Hepatocyte (in vitro differentiated cells): ENCODE measurements at regions not wholly inside any gene's neighbourhood (a gene's known extent, or its start where the extent isn't known, plus 50 kb on each side); places are given as distances from the start of the nearest gene placed in this dataset.

ENCODE experiments used
- DNase-seq: peaks from one replicate; pipeline ENCODE4 v3.0.0-alpha.2; 2016; ENCODE audit warnings: low spot score
- H2AFZ ChIP-seq: fragments of 200-600 bp; sonication (generic); 2 replicates; pipeline ENCODE4 v1.6.0; 2016; ENCODE audit warnings: antibody characterized with exemption, mild to moderate bottlenecking
- H3K27ac ChIP-seq: fragments of 200-600 bp; sonication (generic); 2 replicates; pipeline ENCODE4 v1.5.1; 2016; ENCODE audit warnings: mild to moderate bottlenecking
- H3K27me3 ChIP-seq: fragments of 200-600 bp; sonication (generic); 2 replicates; pipeline ENCODE4 v1.6.1; 2016
- H3K36me3 ChIP-seq: fragments of 200-600 bp; sonication (generic); replicated peaks from 2 replicates; pipeline ENCODE4 v1.5.1; 2016; ENCODE audit warnings: low read depth; ENCODE audit not compliant: insufficient read depth
- H3K4me1 ChIP-seq: fragments of 200-600 bp; sonication (generic); 2 replicates; pipeline ENCODE4 v1.5.1; 2016; ENCODE audit warnings: mild to moderate bottlenecking, moderate library complexity; ENCODE audit not compliant: insufficient read depth
- H3K4me2 ChIP-seq: fragments of 200-600 bp; sonication (generic); 2 replicates; pipeline ENCODE4 v1.6.0; 2016
- H3K4me3 ChIP-seq: fragments of 200-600 bp; sonication (generic); 2 replicates; pipeline ENCODE4 v1.5.1; 2016; ENCODE audit warnings: mild to moderate bottlenecking
- H3K79me2 ChIP-seq: fragments of 200-600 bp; sonication (generic); 2 replicates; pipeline ENCODE4 v1.6.0; 2017; ENCODE audit warnings: mild to moderate bottlenecking
- H3K9me2 ChIP-seq: fragments of 200-600 bp; sonication (generic); replicated peaks from 2 replicates; pipeline ENCODE4 v1.6.0; 2017; ENCODE audit warnings: mild to moderate bottlenecking; ENCODE audit not compliant: insufficient read depth
- H3K9me3 ChIP-seq: fragments of 200-600 bp; sonication (generic); 2 replicates; pipeline ENCODE4 v1.5.1; 2016; ENCODE audit warnings: low read depth, mild to moderate bottlenecking
- H4K20me1 ChIP-seq: fragments of 200-600 bp; sonication (generic); 2 replicates; pipeline ENCODE4 v1.6.0; 2016; ENCODE audit warnings: mild to moderate bottlenecking; ENCODE audit not compliant: insufficient read depth, poor library complexity, severe bottlenecking
- EZH2 ChIP-seq: fragments of 200-600 bp; sonication (generic); IDR thresholded peaks from 2 replicates; pipeline ENCODE4 v1.6.1; 2016; ENCODE audit warnings: antibody characterized with exemption, mild to moderate bottlenecking, borderline replicate concordance
- EZH2phosphoT487 ChIP-seq: fragments of 200-600 bp; sonication (generic); IDR thresholded peaks from one replicate; pipeline ENCODE4 v1.6.1; 2018; ENCODE audit warnings: antibody characterized with exemption, mild to moderate bottlenecking, low read depth, moderate library complexity; ENCODE audit not compliant: unreplicated experiment, severe bottlenecking
- WGBS: methylation state at CpG from one replicate; pipeline ENCODE4 v1.1.6; 2016; ENCODE audit warnings: low lambda C conversion rate; ENCODE audit errors: missing lambda C conversion rate; 5-methylcytosine and 5-hydroxymethylcytosine counted together
- TF ChIP-seq, protein P1 (sequence below): fragments of 200-600 bp; sonication (generic); IDR thresholded peaks from 2 replicates; pipeline ENCODE4 v1.5.1; 2016; ENCODE audit warnings: antibody characterized with exemption, mild to moderate bottlenecking; ENCODE audit not compliant: poor library complexity

DNA sequence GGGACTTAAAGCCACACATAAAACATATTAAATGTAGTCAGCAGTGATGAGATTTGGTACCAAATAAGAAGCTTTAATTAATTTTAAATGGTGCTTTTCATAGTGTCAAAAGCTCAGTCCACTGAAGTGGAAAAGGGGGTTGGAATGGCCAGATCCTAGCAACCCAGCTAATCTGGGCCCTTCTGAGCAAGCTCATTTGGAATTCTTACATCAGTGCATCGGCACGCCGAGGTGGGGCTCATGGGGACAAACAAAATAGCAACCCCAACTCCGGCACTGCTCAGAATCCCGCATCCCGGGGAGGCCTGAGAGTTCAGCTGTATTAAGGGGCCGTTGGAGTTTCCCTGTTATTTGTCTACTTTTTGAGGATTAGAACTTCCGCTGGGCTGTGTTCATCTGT is 526.4 kb downstream of the SOX2 start:
- no peaks in the 10 kb centered on the region for H4K20me1 ChIP-seq
- no peak overlapping the region for H2AFZ ChIP-seq
- H3K9me3 ChIP-seq: no peaks in the 10 kb centered on the region
- no peaks in the 10 kb centered on the region for H3K9me2 ChIP-seq
- TF ChIP-seq EZH2 (no peak), EZH2phosphoT487 (no peak)
- TF ChIP-seq, protein P1, sequence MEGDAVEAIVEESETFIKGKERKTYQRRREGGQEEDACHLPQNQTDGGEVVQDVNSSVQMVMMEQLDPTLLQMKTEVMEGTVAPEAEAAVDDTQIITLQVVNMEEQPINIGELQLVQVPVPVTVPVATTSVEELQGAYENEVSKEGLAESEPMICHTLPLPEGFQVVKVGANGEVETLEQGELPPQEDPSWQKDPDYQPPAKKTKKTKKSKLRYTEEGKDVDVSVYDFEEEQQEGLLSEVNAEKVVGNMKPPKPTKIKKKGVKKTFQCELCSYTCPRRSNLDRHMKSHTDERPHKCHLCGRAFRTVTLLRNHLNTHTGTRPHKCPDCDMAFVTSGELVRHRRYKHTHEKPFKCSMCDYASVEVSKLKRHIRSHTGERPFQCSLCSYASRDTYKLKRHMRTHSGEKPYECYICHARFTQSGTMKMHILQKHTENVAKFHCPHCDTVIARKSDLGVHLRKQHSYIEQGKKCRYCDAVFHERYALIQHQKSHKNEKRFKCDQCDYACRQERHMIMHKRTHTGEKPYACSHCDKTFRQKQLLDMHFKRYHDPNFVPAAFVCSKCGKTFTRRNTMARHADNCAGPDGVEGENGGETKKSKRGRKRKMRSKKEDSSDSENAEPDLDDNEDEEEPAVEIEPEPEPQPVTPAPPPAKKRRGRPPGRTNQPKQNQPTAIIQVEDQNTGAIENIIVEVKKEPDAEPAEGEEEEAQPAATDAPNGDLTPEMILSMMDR: no peak
- no peaks in the 10 kb centered on the region for H3K36me3 ChIP-seq
- no peak overlapping the region for H3K4me3 ChIP-seq
- no peak overlapping the region for H3K27ac ChIP-seq
- H3K4me1 ChIP-seq: no peaks in the 10 kb centered on the region
- no peaks in the 10 kb centered on the region for H3K79me2 ChIP-seq
- no peaks in the 10 kb centered on the region for H3K27me3 ChIP-seq
- no peak overlapping the region for H3K4me2 ChIP-seq
- 69% methylated on average over 8 of the region's 8 CpGs for WGBS
- no peak for DNase-seq

DNA sequence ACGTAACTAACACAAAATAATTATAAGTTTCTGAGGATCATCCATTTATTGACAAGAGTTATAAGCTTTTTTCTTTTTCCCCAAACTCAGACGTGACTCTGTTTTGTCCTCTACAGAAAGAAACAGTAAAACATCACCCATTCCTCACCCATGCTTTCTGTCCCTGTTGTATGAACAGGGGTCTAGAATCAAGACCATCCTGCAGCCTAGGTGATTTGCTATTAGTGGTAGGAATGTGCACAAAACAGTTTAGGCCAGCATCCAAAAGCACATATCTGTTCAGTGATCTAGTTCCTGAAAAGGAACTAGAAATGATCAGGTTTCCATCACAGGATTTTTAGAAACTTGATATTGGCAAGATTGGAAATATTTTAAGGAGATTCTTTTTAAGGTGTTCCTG is 527.6 kb downstream of the SOX2 start:
- H3K9me2 ChIP-seq: no peaks in the 10 kb centered on the region
- TF ChIP-seq, protein P1: no peak
- TF ChIP-seq EZH2phosphoT487 (no peak), EZH2 (no peak)
- no peak overlapping the region for H3K4me3 ChIP-seq
- no peak for DNase-seq
- no peaks in the 10 kb centered on the region for H3K27me3 ChIP-seq
- no peaks in the 10 kb centered on the region for H3K4me1 ChIP-seq
- no peak overlapping the region for H2AFZ ChIP-seq
- H3K27ac ChIP-seq: no peak overlapping the region
- no peaks in the 10 kb centered on the region for H3K9me3 ChIP-seq
- no peak overlapping the region for H3K4me2 ChIP-seq
- no peaks in the 10 kb centered on the region for H3K36me3 ChIP-seq
- no peaks in the 10 kb centered on the region for H3K79me2 ChIP-seq
- 70% methylated on average over 2 of the region's 2 CpGs for WGBS
- H4K20me1 ChIP-seq: no peaks in the 10 kb centered on the region

DNA sequence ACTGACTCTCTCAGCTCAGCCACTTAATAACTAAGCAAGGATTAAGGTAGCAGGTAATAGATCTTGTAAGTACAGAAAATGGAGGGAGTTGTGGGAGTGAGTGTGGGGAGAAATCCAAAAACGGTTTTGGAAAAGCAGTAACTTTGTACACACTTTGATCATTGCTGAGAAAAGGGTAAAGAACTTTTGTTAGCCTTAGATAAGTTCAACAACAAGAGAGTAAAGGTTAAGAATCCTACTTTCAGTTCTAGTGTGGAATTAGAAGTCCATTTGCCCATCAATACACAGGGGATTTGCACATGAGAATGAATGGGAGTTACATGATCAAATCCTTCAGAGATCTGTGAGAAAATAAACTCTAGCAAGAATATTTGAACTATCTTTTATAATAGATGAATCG is 528.7 kb downstream of the SOX2 start:
- H2AFZ ChIP-seq: no peak overlapping the region
- H3K4me3 ChIP-seq: no peak overlapping the region
- no peaks in the 10 kb centered on the region for H3K4me1 ChIP-seq
- WGBS: 49% methylated on average over 2 of the region's 2 CpGs
- no peak for DNase-seq
- H3K79me2 ChIP-seq: no peaks in the 10 kb centered on the region
- H4K20me1 ChIP-seq: no peaks in the 10 kb centered on the region
- H3K4me2 ChIP-seq: no peak overlapping the region
- no peaks in the 10 kb centered on the region for H3K9me3 ChIP-seq
- TF ChIP-seq, protein P1: no peak
- TF ChIP-seq EZH2phosphoT487 (no peak), EZH2 (no peak)
- H3K27me3 ChIP-seq: no peaks in the 10 kb centered on the region
- H3K9me2 ChIP-seq: no peaks in the 10 kb centered on the region
- no peak overlapping the region for H3K27ac ChIP-seq
- H3K36me3 ChIP-seq: no peaks in the 10 kb centered on the region

DNA sequence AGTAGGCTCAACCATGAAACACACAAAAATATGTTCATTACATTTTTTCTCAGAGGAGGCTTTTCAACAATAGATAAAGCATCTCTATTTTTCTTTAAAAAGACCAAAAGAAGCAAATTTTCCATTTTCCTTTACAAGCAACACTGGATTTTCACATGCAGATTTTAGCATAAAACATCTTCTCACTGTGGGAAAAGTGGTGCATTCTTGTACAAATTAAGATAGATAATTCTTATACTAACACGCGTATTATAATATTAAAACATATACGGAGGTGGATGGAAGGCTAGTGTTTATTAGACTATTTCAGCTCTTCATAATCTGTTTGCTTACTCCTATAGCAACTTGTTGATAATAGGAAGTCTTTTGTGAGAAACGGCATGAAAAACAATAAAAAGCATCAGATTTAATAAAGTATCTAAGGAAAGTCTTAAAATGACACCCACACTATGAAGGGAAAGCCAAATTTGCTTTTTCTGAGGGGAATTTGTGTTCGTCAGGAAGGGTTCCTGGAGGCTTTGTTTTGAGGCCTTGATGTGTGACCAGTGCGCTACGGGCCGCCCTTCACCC is 529.6 kb downstream of the SOX2 start:
- no peak overlapping the region for H3K4me3 ChIP-seq
- H4K20me1 ChIP-seq: no peaks in the 10 kb centered on the region
- WGBS: 86% methylated on average over 8 of the region's 8 CpGs
- DNase-seq: no peak
- H3K4me1 ChIP-seq: no peaks in the 10 kb centered on the region
- no peaks in the 10 kb centered on the region for H3K36me3 ChIP-seq
- H3K9me3 ChIP-seq: no peaks in the 10 kb centered on the region
- H2AFZ ChIP-seq: no peak overlapping the region
- no peaks in the 10 kb centered on the region for H3K27me3 ChIP-seq
- no peak overlapping the region for H3K27ac ChIP-seq
- H3K79me2 ChIP-seq: no peaks in the 10 kb centered on the region
- TF ChIP-seq, protein P1: no peak
- TF ChIP-seq EZH2: no peak
- TF ChIP-seq EZH2phosphoT487: no peak
- no peaks in the 10 kb centered on the region for H3K9me2 ChIP-seq
- no peak overlapping the region for H3K4me2 ChIP-seq
